GM20431 (cell line): ENCODE measurements at regions not wholly inside any gene's neighbourhood (a gene's known extent, or its start where the extent isn't known, plus 50 kb on each side); places are given as distances from the start of the nearest gene placed in this dataset.

ENCODE experiments used
- in situ Hi-C: fragments of 300-500 bp; cut with MseI, MboI; formaldehyde crosslinking; loops from one replicate; pipeline ENCODE4 v1.15.0; 2020; ENCODE audit warnings: low sequenced_read_pairs; ENCODE audit not compliant: unreplicated experiment

GRCh38 chr11:100629671-100630070 lies 57.4 kb upstream of the ARHGAP42 start:
- in situ Hi-C loops, result no loop called here

GRCh38 chr11:100630898-100631297 lies 56.2 kb upstream of the ARHGAP42 start:
- in situ Hi-C loops, result no loop called here

GRCh38 chr11:100631316-100631715 lies 55.8 kb upstream of the ARHGAP42 start:
- in situ Hi-C loops, result no loop called here

- in situ Hi-C loops, result no loop called here
Measured at GRCh38 chr11:100632941-100633452, 54.1 kb upstream of the ARHGAP42 start.

- in situ Hi-C loops, result no loop called here
Measured at GRCh38 chr11:100635194-100635593, 51.9 kb upstream of the ARHGAP42 start.

- in situ Hi-C loops, result no loop called here
Measured at GRCh38 chr11:100636536-100636935, 50.6 kb upstream of the ARHGAP42 start.
